ENCODE measurements at regions not wholly inside any gene's neighbourhood (a gene's known extent, or its start where the extent isn't known, plus 50 kb on each side); places are given as distances from the start of the nearest gene placed in this dataset.

GRCh38 chr14:98999345-98999744 lies 272.7 kb downstream of the BCL11B start:
- no peak for DNase-seq
- Histone ChIP-seq H4K12ac (ENCODE audit: low read depth, low read length) (no peak overlapping the region), H3K36me3 (ENCODE audit: control insufficient read depth in 1 of 2, insufficient read depth in 2 of 2, low read length in 2 of 2) (no peaks in the 10 kb centered on the region)

GRCh38 chr14:98999901-99000300 lies 272.1 kb downstream of the BCL11B start:
- Histone ChIP-seq H3K4me2 (ENCODE audit: low read length) (no peak overlapping the region), H2BK5ac (ENCODE audit: low read depth, low read length, poor library complexity) (no peak overlapping the region), H3K9me3 (ENCODE audit: insufficient read depth, low read depth, low read length) (no peaks in the 10 kb centered on the region), H3K23ac (ENCODE audit: low read length) (no peak overlapping the region), H3K18ac (ENCODE audit: low read length) (no peak overlapping the region), H3K27me3 (ENCODE audit: insufficient read depth, low read length) (no peaks in the 10 kb centered on the region), H3K14ac (ENCODE audit: low read length) (no peak overlapping the region), H2AFZ (ENCODE audit: insufficient read depth, low read length, poor library complexity) (no peak overlapping the region), H3K79me2 (ENCODE audit: control insufficient read depth, insufficient read depth, low read length, poor library complexity) (no peaks in the 10 kb centered on the region), H3K36me3 (ENCODE audit: control insufficient read depth in 1 of 2, insufficient read depth in 2 of 2, low read length in 2 of 2) (no peaks in the 10 kb centered on the region), H4K8ac (ENCODE audit: low read depth, low read length) (no peak overlapping the region), H3K4ac (ENCODE audit: low read depth, low read length) (no peak overlapping the region), H3K4me3 (ENCODE audit: low read depth, low read length) (no peak overlapping the region), H3K4me1 (ENCODE audit: control insufficient read depth in 1 of 2, insufficient read depth in 2 of 2, low read length in 2 of 2) (peaks cover 2 to 6% of the 10 kb centered on the region in 2 experiments), H3K27ac (ENCODE audit: low read depth, low read length) (no peak overlapping the region), H3K9ac (ENCODE audit: low read length) (no peak overlapping the region), H2AK5ac (ENCODE audit: low read length) (no peak overlapping the region), H2BK120ac (ENCODE audit: insufficient read depth, low read length, poor library complexity) (no peak overlapping the region), H4K12ac (ENCODE audit: low read depth, low read length) (no peak overlapping the region), H3K79me1 (ENCODE audit: low read length) (no peaks in the 10 kb centered on the region), H4K91ac (ENCODE audit: low read depth, low read length) (no peak overlapping the region), H2BK12ac (ENCODE audit: low read length) (no peak overlapping the region)
- no peak for DNase-seq
- no CpG with 5 or more reads among the region's 11 CpGs for WGBS (ENCODE audit: extremely low coverage, insufficient coverage, insufficient read length)

More at GRCh38 chr14:98999345-98999744, 272.7 kb downstream of the BCL11B start:
- no peak overlapping the region for H2BK120ac ChIP-seq (ENCODE audit: insufficient read depth, low read length, poor library complexity)
- H4K91ac ChIP-seq (ENCODE audit: low read depth, low read length) = no peak overlapping the region
- no peak overlapping the region for H2BK5ac ChIP-seq (ENCODE audit: low read depth, low read length, poor library complexity)
- no peaks in the 10 kb centered on the region for H3K79me2 ChIP-seq (ENCODE audit: control insufficient read depth, insufficient read depth, low read length, poor library complexity)
- H3K27ac ChIP-seq (ENCODE audit: low read depth, low read length) = no peak overlapping the region
- no peak overlapping the region for H3K23ac ChIP-seq (ENCODE audit: low read length)
- H3K4ac ChIP-seq (ENCODE audit: low read depth, low read length) = no peak overlapping the region
- no peaks in the 10 kb centered on the region for H3K9me3 ChIP-seq (ENCODE audit: insufficient read depth, low read depth, low read length)
- H3K4me1 ChIP-seq (ENCODE audit: control insufficient read depth in 1 of 2, insufficient read depth in 2 of 2, low read length in 2 of 2) = peaks cover 2 to 6% of the 10 kb centered on the region in 2 experiments
- no peaks in the 10 kb centered on the region for H3K27me3 ChIP-seq (ENCODE audit: insufficient read depth, low read length)
- WGBS (ENCODE audit: extremely low coverage, insufficient coverage, insufficient read length) = no CpG with 5 or more reads among the region's 9 CpGs
- H3K18ac ChIP-seq (ENCODE audit: low read length) = no peak overlapping the region
- H2AFZ ChIP-seq (ENCODE audit: insufficient read depth, low read length, poor library complexity) = no peak overlapping the region
- H2AK5ac ChIP-seq (ENCODE audit: low read length) = no peak overlapping the region
- no peak overlapping the region for H3K4me3 ChIP-seq (ENCODE audit: low read depth, low read length)
- H2BK12ac ChIP-seq (ENCODE audit: low read length) = no peak overlapping the region
- no peak overlapping the region for H3K4me2 ChIP-seq (ENCODE audit: low read length)
- no peak overlapping the region for H3K14ac ChIP-seq (ENCODE audit: low read length)
- no peak overlapping the region for H4K8ac ChIP-seq (ENCODE audit: low read depth, low read length)
- H3K79me1 ChIP-seq (ENCODE audit: low read length) = no peaks in the 10 kb centered on the region
- H3K9ac ChIP-seq (ENCODE audit: low read length) = no peak overlapping the region

DNA sequence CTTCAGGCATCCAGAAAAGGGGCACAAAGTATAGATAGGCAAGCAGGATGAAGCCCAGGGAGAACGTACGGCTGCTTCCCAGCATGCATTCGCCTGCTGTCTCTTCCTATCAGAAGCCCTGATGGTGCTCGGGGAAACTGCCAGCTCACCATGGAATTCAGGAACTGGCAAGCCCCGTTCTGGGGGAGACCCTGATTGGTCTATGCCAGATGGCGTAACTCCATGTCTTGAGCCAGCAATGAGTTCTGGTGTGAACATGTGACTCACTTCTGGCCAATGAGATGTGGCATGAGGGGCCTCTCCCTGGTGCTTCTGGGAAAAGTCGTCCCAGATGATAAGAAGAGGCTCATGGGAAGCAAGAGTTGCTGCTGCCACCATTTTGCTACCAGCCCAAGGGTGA lies 270.8 kb downstream of the BCL11B start:
- no peak overlapping the region for H2AFZ ChIP-seq (ENCODE audit: insufficient read depth, low read length, poor library complexity)
- H3K27me3 ChIP-seq (ENCODE audit: insufficient read depth, low read length) = no peaks in the 10 kb centered on the region

GRCh38 chr14:99003646-99004045 lies 268.4 kb downstream of the BCL11B start:
- Histone ChIP-seq H3K18ac (ENCODE audit: low read length) (no peak overlapping the region), H2BK120ac (ENCODE audit: insufficient read depth, low read length, poor library complexity) (no peak overlapping the region)
- peak; percentile 59 to 60 for DNase-seq

More for the DNA sequence above, 270.8 kb downstream of the BCL11B start:
- Histone ChIP-seq H2BK12ac (ENCODE audit: low read length) (no peak overlapping the region), H4K8ac (ENCODE audit: low read depth, low read length) (no peak overlapping the region), H4K91ac (ENCODE audit: low read depth, low read length) (no peak overlapping the region), H4K12ac (ENCODE audit: low read depth, low read length) (no peak overlapping the region), H3K23ac (ENCODE audit: low read length) (no peak overlapping the region), H3K14ac (ENCODE audit: low read length) (no peak overlapping the region), H2BK120ac (ENCODE audit: insufficient read depth, low read length, poor library complexity) (no peak overlapping the region), H3K79me2 (ENCODE audit: control insufficient read depth, insufficient read depth, low read length, poor library complexity) (no peaks in the 10 kb centered on the region), H3K9ac (ENCODE audit: low read length) (no peak overlapping the region), H3K18ac (ENCODE audit: low read length) (no peak overlapping the region), H3K79me1 (ENCODE audit: low read length) (no peaks in the 10 kb centered on the region), H2BK5ac (ENCODE audit: low read depth, low read length, poor library complexity) (no peak overlapping the region), H3K9me3 (ENCODE audit: insufficient read depth, low read depth, low read length) (no peaks in the 10 kb centered on the region), H2AK5ac (ENCODE audit: low read length) (no peak overlapping the region), H3K36me3 (ENCODE audit: control insufficient read depth in 1 of 2, insufficient read depth in 2 of 2, low read length in 2 of 2) (no peaks in the 10 kb centered on the region), H3K27ac (ENCODE audit: low read depth, low read length) (no peak overlapping the region), H3K4me2 (ENCODE audit: low read length) (no peak overlapping the region), H3K4me1 (ENCODE audit: control insufficient read depth in 1 of 2, insufficient read depth in 2 of 2, low read length in 2 of 2) (peaks cover 2 to 6% of the 10 kb centered on the region in 2 experiments), H3K4ac (ENCODE audit: low read depth, low read length) (no peak overlapping the region), H3K4me3 (ENCODE audit: low read depth, low read length) (no peak overlapping the region)
- DNase-seq = no peak
- WGBS (ENCODE audit: extremely low coverage, insufficient coverage, insufficient read length) = no CpG with 5 or more reads among the region's 7 CpGs

More at GRCh38 chr14:99003646-99004045, 268.4 kb downstream of the BCL11B start:
- Histone ChIP-seq H3K4ac (ENCODE audit: low read depth, low read length) (no peak overlapping the region), H4K91ac (ENCODE audit: low read depth, low read length) (no peak overlapping the region), H3K4me2 (ENCODE audit: low read length) (no peak overlapping the region), H3K79me2 (ENCODE audit: control insufficient read depth, insufficient read depth, low read length, poor library complexity) (no peaks in the 10 kb centered on the region), H3K9ac (ENCODE audit: low read length) (no peak overlapping the region), H3K23ac (ENCODE audit: low read length) (no peak overlapping the region), H3K36me3 (ENCODE audit: control insufficient read depth in 1 of 2, insufficient read depth in 2 of 2, low read length in 2 of 2) (no peaks in the 10 kb centered on the region), H3K27ac (ENCODE audit: low read depth, low read length) (no peak overlapping the region), H2BK12ac (ENCODE audit: low read length) (no peak overlapping the region), H2AK5ac (ENCODE audit: low read length) (no peak overlapping the region), H3K27me3 (ENCODE audit: insufficient read depth, low read length) (no peaks in the 10 kb centered on the region), H3K14ac (ENCODE audit: low read length) (no peak overlapping the region), H4K8ac (ENCODE audit: low read depth, low read length) (no peak overlapping the region), H2BK5ac (ENCODE audit: low read depth, low read length, poor library complexity) (no peak overlapping the region), H4K12ac (ENCODE audit: low read depth, low read length) (no peak overlapping the region), H2AFZ (ENCODE audit: insufficient read depth, low read length, poor library complexity) (no peak overlapping the region), H3K9me3 (ENCODE audit: insufficient read depth, low read depth, low read length) (peaks cover 3% of the 10 kb centered on the region), H3K4me1 (ENCODE audit: control insufficient read depth in 1 of 2, insufficient read depth in 2 of 2, low read length in 2 of 2) (peaks cover 2 to 6% of the 10 kb centered on the region in 2 experiments), H3K79me1 (ENCODE audit: low read length) (no peaks in the 10 kb centered on the region), H3K4me3 (ENCODE audit: low read depth, low read length) (no peak overlapping the region)
